Smooth muscle cell (in vitro differentiated cells): ENCODE measurements at regions not wholly inside any gene's neighbourhood (a gene's known extent, or its start where the extent isn't known, plus 50 kb on each side); places are given as distances from the start of the nearest gene placed in this dataset.

Experiments used
- DNase-seq: peaks from one replicate; lab custom pipeline; 2025; ENCODE audit not compliant: unreplicated experiment; lab: John Stamatoyannopoulos, UW
- H2AFZ ChIP-seq: fragments of 200-600 bp; sonication (generic); 2 replicates; pipeline ENCODE4 v1.6.0; 2016; ENCODE audit warnings: antibody characterized with exemption, low read depth, mild to moderate bottlenecking
- H3F3A ChIP-seq: fragments of 200-600 bp; sonication (generic); 2 replicates; pipeline ENCODE4 v1.6.0; 2017; ENCODE audit warnings: antibody characterized with exemption, low read depth
- H3K27ac ChIP-seq: fragments of 200-600 bp; sonication (generic); 2 replicates; pipeline ENCODE4 v1.5.1; 2016; ENCODE audit warnings: low read depth, mild to moderate bottlenecking
- H3K27me3 ChIP-seq: fragments of 200-600 bp; sonication (generic); 2 replicates; pipeline ENCODE4 v1.6.1; 2016; ENCODE audit warnings: low read depth, mild to moderate bottlenecking
- H3K36me3 ChIP-seq: fragments of 200-600 bp; sonication (generic); 2 replicates; pipeline ENCODE4 v1.5.1; 2016; ENCODE audit warnings: low read depth
- H3K4me1 ChIP-seq: fragments of 200-600 bp; sonication (generic); 2 replicates; pipeline ENCODE4 v1.5.1; 2016; ENCODE audit warnings: low read depth
- H3K4me2 ChIP-seq: fragments of 200-600 bp; sonication (generic); 2 replicates; pipeline ENCODE4 v1.6.0; 2016; ENCODE audit warnings: mild to moderate bottlenecking
- H3K4me3 ChIP-seq: fragments of 200-600 bp; sonication (generic); 2 replicates; pipeline ENCODE4 v1.5.1; 2016; ENCODE audit warnings: mild to moderate bottlenecking
- H3K79me2 ChIP-seq: fragments of 200-600 bp; sonication (generic); 2 replicates; pipeline ENCODE4 v1.6.0; 2016; ENCODE audit warnings: low read depth, mild to moderate bottlenecking
- H3K9ac ChIP-seq: fragments of 200-600 bp; sonication (generic); 2 replicates; pipeline ENCODE4 v1.6.0; 2016; ENCODE audit warnings: low read depth
- H3K9me3 ChIP-seq: fragments of 200-600 bp; sonication (generic); replicated peaks from 2 replicates; pipeline ENCODE4 v1.5.1; 2016; ENCODE audit warnings: low read depth
- H4K20me1 ChIP-seq: fragments of 200-600 bp; sonication (generic); 2 replicates; pipeline ENCODE4 v1.6.0; 2016; ENCODE audit warnings: low read depth
- WGBS: methylation state at CpG from one replicate; pipeline ENCODE4 v1.1.7; 2016; ENCODE audit warnings: low lambda C conversion rate; 5-methylcytosine and 5-hydroxymethylcytosine counted together
- TF ChIP-seq, protein P1 (sequence below): fragments of 200-600 bp; sonication (generic); IDR thresholded peaks from 2 replicates; pipeline ENCODE4 v1.5.1; 2017; ENCODE audit warnings: borderline replicate concordance, mild to moderate bottlenecking, antibody characterized with exemption; ENCODE audit not compliant: insufficient read depth, poor library complexity, severe bottlenecking

DNA sequence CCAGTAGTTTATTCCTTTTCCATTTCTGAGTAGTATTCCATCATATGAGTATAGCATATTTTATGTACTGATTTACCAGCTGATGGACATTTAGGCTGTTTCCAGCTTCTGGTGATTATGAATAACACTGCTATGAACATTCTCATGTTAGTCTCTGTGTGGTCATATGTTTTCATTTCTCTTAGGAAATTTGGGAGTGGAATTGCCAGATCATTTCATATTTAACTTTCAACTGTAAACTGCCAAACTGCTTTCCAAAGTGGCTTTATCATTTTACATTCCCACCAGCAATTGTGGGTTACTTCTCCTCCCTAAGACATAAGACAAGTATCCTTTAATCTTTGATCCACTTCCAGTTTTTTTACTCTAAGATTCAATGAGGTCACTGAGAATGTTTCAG, 85.7 kb upstream of the RALGPS2 start:
- Histone ChIP-seq H3K4me2 (no peak overlapping the region), H3K4me1 (peaks cover 5% of the 10 kb centered on the region), H3K9me3 (no peaks in the 10 kb centered on the region), H3K27me3 (no peaks in the 10 kb centered on the region), H3K27ac (no peak overlapping the region), H4K20me1 (no peaks in the 10 kb centered on the region), H2AFZ (no peak overlapping the region), H3K36me3 (no peaks in the 10 kb centered on the region), H3K4me3 (no peak overlapping the region), H3F3A (peaks cover 3% of the 10 kb centered on the region), H3K79me2 (no peaks in the 10 kb centered on the region), H3K9ac (no peak overlapping the region)
- DNase-seq: no peak
- TF ChIP-seq, protein P1, sequence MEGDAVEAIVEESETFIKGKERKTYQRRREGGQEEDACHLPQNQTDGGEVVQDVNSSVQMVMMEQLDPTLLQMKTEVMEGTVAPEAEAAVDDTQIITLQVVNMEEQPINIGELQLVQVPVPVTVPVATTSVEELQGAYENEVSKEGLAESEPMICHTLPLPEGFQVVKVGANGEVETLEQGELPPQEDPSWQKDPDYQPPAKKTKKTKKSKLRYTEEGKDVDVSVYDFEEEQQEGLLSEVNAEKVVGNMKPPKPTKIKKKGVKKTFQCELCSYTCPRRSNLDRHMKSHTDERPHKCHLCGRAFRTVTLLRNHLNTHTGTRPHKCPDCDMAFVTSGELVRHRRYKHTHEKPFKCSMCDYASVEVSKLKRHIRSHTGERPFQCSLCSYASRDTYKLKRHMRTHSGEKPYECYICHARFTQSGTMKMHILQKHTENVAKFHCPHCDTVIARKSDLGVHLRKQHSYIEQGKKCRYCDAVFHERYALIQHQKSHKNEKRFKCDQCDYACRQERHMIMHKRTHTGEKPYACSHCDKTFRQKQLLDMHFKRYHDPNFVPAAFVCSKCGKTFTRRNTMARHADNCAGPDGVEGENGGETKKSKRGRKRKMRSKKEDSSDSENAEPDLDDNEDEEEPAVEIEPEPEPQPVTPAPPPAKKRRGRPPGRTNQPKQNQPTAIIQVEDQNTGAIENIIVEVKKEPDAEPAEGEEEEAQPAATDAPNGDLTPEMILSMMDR: no peak

DNA sequence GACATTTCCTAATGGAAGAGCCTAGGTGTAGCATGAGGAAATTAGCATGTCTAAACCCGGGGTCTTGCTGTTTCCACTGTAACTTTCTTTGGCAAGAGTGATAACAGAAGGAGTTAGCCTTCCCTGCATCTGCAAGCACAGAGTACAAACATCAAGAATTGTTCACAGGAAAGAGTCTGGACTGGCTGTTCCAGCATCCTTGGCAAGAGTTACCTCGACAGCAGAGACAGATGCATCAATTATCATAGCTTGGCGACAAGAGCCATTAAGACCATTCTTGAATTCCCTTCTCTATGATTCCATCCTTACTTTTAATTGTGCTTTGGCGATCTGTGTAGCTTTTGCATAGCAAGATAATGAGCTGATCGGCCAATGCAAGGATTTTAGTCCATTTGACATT, 82.8 kb upstream of the RALGPS2 start:
- Histone ChIP-seq H3K27ac (no peak overlapping the region), H3F3A (peaks cover 6% of the 10 kb centered on the region), H3K4me3 (no peak overlapping the region), H3K4me2 (no peak overlapping the region), H2AFZ (no peak overlapping the region), H3K79me2 (no peaks in the 10 kb centered on the region), H3K36me3 (no peaks in the 10 kb centered on the region), H3K9me3 (no peaks in the 10 kb centered on the region), H3K9ac (no peak overlapping the region), H3K4me1 (peaks cover 25% of the 10 kb centered on the region), H3K27me3 (no peaks in the 10 kb centered on the region), H4K20me1 (no peaks in the 10 kb centered on the region)
- WGBS: 88% methylated on average over 5 of the region's 5 CpGs
- DNase-seq: no peak
- TF ChIP-seq, protein P1: no peak

DNA sequence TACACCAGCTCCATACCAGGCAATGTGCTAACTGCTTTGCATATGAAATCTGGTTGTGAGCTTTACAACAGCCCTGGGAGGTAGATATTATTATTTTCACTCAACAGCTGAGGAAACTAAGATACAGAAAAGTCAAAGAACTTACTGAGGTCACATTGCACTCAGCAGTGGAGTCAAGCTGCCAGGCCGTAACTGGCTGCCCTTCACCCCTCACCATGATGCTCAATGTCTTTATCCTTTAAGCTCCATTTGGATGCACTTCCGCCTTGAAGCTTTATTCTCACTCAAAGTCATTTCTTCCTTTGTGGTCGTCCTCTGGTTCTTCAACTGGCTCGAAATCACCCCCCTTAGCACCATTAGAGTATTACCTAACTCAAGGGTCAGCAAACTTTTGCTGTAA, 81.7 kb upstream of the RALGPS2 start:
- peaks cover 6% of the 10 kb centered on the region for H3F3A ChIP-seq
- no peaks in the 10 kb centered on the region for H3K27me3 ChIP-seq
- WGBS: 89% methylated on average over 4 of the region's 4 CpGs
- H3K79me2 ChIP-seq: no peaks in the 10 kb centered on the region
- no peak overlapping the region for H3K4me3 ChIP-seq
- H3K4me2 ChIP-seq: no peak overlapping the region
- no peaks in the 10 kb centered on the region for H3K9me3 ChIP-seq
- H2AFZ ChIP-seq: no peak overlapping the region
- no peak overlapping the region for H3K27ac ChIP-seq
- TF ChIP-seq, protein P1: no peak
- no peaks in the 10 kb centered on the region for H4K20me1 ChIP-seq
- peaks cover 25% of the 10 kb centered on the region for H3K4me1 ChIP-seq
- no peak for DNase-seq
- no peak overlapping the region for H3K9ac ChIP-seq
- H3K36me3 ChIP-seq: no peaks in the 10 kb centered on the region

DNA sequence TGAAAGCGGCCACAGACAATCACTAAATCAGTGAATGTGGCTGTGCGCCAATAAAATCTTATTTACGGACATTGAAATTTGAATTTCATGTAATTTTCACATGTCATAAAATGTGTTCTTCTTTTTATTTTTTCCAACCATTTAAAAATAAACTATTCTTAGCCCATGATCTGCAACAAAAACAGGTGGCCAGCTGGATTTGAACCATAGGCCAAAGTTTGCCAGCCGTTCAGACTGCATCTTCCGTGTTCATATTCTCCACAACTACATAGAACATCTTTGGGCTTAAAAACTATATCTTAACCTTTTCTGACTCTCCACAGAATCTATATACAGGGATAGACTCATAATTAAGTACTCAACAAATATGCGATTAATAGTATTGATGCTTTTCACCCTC, 81.2 kb upstream of the RALGPS2 start:
- H3F3A ChIP-seq: peaks cover 6% of the 10 kb centered on the region
- no peaks in the 10 kb centered on the region for H3K9me3 ChIP-seq
- TF ChIP-seq, protein P1: no peak
- WGBS: 98% methylated on average over 6 of the region's 6 CpGs
- no peak for DNase-seq
- H3K4me2 ChIP-seq: no peak overlapping the region
- H3K4me3 ChIP-seq: no peak overlapping the region
- peaks cover 25% of the 10 kb centered on the region for H3K4me1 ChIP-seq
- H2AFZ ChIP-seq: no peak overlapping the region
- no peaks in the 10 kb centered on the region for H4K20me1 ChIP-seq
- H3K79me2 ChIP-seq: no peaks in the 10 kb centered on the region
- H3K9ac ChIP-seq: no peak overlapping the region
- H3K27me3 ChIP-seq: no peaks in the 10 kb centered on the region
- no peaks in the 10 kb centered on the region for H3K36me3 ChIP-seq
- no peak overlapping the region for H3K27ac ChIP-seq
